Ishikawa (cell line): ENCODE measurements at regions not wholly inside any gene's neighbourhood (a gene's known extent, or its start where the extent isn't known, plus 50 kb on each side); places are given as distances from the start of the nearest gene placed in this dataset.

Source experiments
- EP300 ChIP-seq: IDR thresholded peaks from 2 replicates; pipeline ENCODE4 v1.6.1; 2012; ENCODE audit warnings: borderline replicate concordance
- YY1 ChIP-seq: IDR thresholded peaks from 2 replicates; pipeline ENCODE4 v1.6.1; 2012; ENCODE audit warnings: low read depth

GRCh38 chr6:23334360-23334759 lies 765.0 kb downstream of the HDGFL1 start:
- no peak for TF ChIP-seq EP300
- no peak for TF ChIP-seq YY1
